SKM-1 treated with dmso at 0.1 percent for 144 hours (cell line): ENCODE measurements at regions not wholly inside any gene's neighbourhood (a gene's known extent, or its start where the extent isn't known, plus 50 kb on each side); places are given as distances from the start of the nearest gene placed in this dataset.

Experiments used
- DNase-seq: peaks from one replicate; lab custom pipeline; 2025; ENCODE audit not compliant: unreplicated experiment; lab: John Stamatoyannopoulos, UW

- DNase-seq = no peak
Measured at GRCh38 chr2:63658176-63658968, 69.6 kb downstream of the MDH1 start.

DNA sequence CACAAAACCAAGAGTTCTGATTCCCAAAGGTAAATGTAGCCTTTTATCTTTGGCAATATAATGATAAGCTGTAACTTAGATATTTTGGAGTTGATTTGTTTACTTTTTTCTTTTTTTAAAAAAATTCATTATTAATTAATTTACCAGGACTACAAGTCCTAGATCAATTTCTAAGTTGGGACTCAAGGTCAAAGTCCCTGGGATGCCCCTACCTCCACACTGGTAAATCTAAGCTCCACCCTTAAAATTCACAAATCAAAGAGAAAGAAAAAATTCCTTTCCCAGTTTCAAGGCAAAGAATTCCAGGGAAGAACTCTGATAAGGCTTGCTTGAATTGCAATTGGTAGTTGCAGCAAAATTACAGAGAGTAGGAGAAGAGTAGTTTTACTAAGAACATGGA is 71.3 kb downstream of the MDH1 start:
- no peak for DNase-seq

- no peak for DNase-seq
Measured at GRCh38 chr2:63661076-63661475, 72.3 kb downstream of the MDH1 start.

GRCh38 chr2:63662028-63662804 is 73.5 kb downstream of the MDH1 start:
- no peak for DNase-seq

- no peak for DNase-seq
Measured at GRCh38 chr2:63663013-63663864, 74.5 kb downstream of the MDH1 start.

GRCh38 chr2:63665091-63665490 is 76.3 kb downstream of the MDH1 start:
- no peak for DNase-seq

- no peak for DNase-seq
Measured at GRCh38 chr2:63665846-63666475, 77.2 kb downstream of the MDH1 start.

DNA sequence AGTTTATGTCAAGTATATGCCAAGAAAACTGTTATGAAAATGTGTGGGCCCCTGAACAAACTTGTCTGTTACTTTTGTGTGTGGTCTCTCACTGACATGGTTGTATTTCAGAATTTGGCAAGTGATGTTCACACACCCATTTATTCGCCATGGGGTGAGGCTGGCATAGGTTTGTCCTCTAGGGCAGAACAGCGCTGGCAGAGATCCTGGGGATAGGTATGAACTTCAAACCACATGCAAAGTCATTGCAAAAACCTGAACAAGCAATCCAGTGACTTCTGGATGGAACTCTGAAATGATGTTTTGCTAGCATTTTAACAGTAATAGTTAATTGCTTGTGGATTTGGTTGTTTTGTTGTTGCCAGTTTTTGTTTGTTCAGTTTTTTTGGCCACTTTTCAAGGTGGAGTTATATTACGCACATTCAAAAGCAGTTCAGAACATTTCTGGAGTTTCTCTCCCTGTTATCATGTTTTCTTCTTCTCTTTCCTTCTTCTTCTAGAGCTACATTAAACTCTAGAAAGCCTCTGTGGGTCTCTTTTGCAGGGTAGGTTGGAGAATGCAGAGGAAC is 78.5 kb downstream of the MDH1 start:
- no peak for DNase-seq

DNA sequence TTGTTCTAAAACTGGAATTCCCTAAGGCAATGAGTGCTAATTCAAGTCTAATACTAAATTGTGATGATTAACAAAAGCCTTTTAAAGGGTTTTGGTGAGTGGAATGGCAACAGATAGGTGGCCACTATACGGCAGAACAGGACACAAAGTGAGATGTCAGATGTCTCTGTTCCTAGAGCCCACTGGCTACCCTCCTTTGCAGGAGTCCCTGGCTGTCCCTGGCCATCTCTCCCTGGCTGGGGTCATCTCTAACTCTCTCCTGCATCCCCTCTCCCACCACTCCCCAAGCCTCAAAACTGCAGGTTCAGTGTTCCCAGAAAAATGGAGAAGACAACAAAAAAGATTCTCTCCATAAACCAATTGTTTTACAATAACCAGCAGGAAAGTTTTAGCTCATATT is 79.2 kb downstream of the MDH1 start:
- no peak for DNase-seq

- DNase-seq = no peak
Measured at GRCh38 chr2:63668466-63668865, 79.7 kb downstream of the MDH1 start.

- no peak for DNase-seq
Measured at GRCh38 chr2:63669596-63669995, 80.8 kb downstream of the MDH1 start.

DNA sequence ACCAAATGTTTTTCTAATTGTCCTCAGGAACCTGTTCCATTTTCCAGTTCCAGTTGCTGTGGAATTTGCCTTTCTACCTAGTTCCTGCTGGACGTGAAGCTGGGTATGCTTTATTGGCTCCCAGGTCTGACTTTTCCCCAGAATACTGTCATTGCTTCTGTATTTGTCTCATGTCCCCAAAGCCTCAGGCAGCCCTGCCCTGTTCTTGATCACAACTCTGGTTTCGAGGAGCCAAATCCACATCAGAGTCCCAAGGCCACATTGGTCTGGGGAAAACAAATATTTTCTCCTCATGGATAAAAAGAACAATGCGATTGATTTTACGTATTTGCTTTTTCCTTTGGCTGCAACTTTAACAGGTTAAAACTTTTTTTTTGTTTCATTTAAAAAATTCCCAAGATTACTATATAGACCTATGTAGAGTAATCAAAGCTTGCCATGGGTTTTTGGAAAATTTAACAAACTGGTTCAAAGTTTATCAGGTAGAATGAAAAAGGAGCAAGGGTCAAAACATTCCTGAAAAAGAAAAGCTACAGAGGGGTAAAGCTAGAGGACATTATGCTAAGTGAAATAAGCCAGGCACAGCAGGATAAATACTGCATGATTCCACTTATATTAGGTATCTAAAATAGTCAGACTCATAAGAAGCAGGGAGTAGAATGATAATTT is 85.2 kb downstream of the MDH1 start:
- DNase-seq = no peak

DNA sequence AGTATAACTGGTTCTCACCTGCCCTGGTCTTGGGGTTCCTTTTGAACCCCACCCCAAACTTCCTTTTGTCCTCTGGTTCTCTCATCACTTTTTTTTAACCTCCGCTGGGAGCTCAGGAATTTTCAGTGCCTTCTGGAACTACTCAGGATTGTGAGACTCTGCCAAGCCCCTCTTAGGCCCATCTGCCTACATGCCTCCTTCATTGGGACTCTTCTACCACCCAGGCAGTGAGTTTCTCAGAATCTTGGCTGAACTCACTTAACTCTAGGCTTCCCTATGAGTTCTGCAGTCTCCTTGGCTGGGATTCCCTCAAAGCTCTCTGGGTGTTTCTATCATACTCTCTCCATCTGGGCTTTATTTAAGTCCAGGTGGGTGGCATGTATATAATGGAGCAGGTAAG is 86.3 kb downstream of the MDH1 start:
- DNase-seq = no peak

GRCh38 chr2:63676135-63676534 is 87.4 kb downstream of the MDH1 start:
- no peak for DNase-seq

DNA sequence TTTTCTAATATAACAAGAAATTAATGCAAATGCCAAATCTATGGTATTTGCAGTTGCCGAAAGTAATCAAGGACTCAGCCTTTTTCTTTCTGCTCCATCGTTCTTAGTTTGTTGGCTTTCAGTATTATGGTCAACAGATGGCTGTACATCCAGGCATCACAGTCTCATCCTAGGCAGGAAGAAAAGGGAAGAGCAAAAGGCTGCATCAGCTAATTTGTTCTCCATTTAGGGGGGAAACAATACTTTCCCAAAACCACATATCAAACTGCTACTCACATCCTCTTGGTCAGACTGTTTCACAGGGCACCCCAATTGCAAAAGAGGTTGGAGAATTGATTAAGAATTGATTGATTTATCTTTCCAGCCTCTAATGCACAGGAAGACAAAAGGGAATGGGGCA is 89.3 kb downstream of the MDH1 start:
- DNase-seq = no peak

DNA sequence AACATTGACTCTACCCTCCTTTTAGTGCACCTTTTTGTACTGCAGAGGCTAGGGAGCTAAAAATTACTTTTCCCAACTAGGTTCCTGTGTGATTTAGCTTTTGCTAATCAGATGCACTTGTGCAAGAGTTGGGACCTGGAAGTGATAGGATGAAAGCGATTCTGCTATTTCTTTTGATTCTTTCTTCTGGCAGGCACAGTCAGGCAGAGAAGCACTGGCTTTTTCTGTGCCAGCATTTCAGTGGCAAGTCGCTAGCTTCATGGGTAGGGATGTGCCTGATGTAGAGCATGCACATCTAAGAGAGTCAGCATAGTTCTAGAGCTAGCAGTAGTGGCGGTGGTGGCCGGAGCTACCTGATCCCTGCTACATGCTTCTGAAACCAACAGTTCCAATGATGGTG is 89.8 kb downstream of the MDH1 start:
- no peak for DNase-seq

GRCh38 chr2:63679252-63679855 is 90.6 kb downstream of the MDH1 start:
- no peak for DNase-seq

GRCh38 chr2:63680455-63680854 is 91.7 kb downstream of the MDH1 start:
- no peak for DNase-seq

DNA sequence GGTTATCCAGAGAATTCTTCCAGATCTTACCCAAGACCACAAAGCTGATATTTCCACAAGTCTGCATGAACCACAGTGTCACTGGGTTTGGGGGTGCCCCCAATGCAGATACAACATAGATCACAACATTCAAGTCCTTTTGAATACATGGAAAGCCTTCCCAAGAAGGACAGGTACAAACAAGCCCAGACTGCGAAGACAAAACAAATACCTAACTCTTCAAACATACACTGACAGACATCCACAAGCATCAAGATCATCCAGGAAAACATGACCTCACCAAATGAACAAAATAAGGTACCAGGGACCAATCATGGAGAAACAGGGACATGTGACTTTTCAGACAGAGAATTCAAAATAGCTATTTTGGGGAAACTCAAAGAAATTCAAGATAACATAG is 93.1 kb downstream of the MDH1 start:
- DNase-seq = no peak
